GM12874 (cell line): ENCODE measurements at regions not wholly inside any gene's neighbourhood (a gene's known extent, or its start where the extent isn't known, plus 50 kb on each side); places are given as distances from the start of the nearest gene placed in this dataset.

Experiments
- TF ChIP-seq, protein P1 (sequence below): IDR thresholded peaks from 2 replicates; pipeline ENCODE4 v1.5.1; 2011; ENCODE audit warnings: low read depth, mild to moderate bottlenecking, control low read depth, low read length, moderate library complexity; ENCODE audit not compliant: insufficient read depth

DNA sequence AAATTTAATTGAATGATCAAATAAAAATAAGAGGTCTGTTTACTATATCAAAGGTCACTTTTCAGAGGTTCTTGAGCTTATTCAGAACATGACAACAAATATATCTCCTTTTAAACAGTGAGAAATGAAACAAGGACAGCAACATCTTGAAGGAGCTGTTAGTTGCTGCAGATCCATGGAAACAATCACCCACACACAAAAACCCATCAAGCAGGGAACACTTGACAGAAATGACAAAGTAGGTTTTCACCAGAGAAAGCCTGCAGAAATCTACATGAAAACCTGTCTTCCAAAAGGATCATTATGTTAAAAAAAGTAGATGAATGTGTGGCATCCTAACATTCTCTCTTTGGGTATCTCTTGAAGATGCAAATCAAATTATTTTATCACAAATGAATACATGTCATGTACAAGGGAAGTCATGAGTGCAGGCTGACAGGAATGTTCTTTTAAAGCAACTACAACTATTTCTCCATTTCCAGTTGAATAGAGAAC is 203.0 kb downstream of the GRIA2 start:
- TF ChIP-seq, protein P1, sequence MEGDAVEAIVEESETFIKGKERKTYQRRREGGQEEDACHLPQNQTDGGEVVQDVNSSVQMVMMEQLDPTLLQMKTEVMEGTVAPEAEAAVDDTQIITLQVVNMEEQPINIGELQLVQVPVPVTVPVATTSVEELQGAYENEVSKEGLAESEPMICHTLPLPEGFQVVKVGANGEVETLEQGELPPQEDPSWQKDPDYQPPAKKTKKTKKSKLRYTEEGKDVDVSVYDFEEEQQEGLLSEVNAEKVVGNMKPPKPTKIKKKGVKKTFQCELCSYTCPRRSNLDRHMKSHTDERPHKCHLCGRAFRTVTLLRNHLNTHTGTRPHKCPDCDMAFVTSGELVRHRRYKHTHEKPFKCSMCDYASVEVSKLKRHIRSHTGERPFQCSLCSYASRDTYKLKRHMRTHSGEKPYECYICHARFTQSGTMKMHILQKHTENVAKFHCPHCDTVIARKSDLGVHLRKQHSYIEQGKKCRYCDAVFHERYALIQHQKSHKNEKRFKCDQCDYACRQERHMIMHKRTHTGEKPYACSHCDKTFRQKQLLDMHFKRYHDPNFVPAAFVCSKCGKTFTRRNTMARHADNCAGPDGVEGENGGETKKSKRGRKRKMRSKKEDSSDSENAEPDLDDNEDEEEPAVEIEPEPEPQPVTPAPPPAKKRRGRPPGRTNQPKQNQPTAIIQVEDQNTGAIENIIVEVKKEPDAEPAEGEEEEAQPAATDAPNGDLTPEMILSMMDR: no peak

DNA sequence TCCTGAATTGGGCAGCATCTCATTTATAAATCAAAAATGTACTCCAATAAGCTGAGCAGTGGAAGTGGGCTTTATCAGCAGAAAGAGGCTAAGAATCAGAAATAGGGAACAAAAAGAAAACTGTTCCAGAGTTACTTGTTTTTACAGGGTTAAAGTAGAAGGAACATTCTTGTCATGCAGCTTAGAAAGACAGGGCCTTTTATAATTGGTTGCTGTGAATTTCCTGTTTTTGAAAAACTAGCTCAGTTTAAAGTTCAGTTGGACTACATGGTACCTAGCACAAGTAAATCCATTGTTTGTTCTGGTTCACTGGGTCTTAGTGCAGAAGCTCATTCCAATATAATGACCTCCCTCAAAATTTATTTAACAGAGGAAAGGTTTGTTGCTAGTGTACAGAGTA is 200.8 kb downstream of the GRIA2 start:
- TF ChIP-seq, protein P1: no peak
